Bronchial epithelial cell (primary cell): ENCODE measurements at regions not wholly inside any gene's neighbourhood (a gene's known extent, or its start where the extent isn't known, plus 50 kb on each side); places are given as distances from the start of the nearest gene placed in this dataset.

ENCODE experiments used
- DNase-seq: peaks from one replicate; pipeline ENCODE4 v3.0.0-alpha.2; 2010; ENCODE audit warnings: low read depth
- FAIRE-seq: peaks from 2 replicates; lab custom pipeline; 2011; peaks lifted over from hg19 to GRCh38; lab: Jason Lieb, UNC
- H3K27me3 ChIP-seq: 2 replicates; pipeline ENCODE4 v1.5.1; 2011; ENCODE audit warnings: low read length; ENCODE audit not compliant: control insufficient read depth, insufficient read depth
- H3K36me3 ChIP-seq: 2 replicates; pipeline ENCODE4 v1.5.1; 2011; ENCODE audit warnings: low read length; ENCODE audit not compliant: control insufficient read depth, insufficient read depth
- H3K4me3 ChIP-seq: 2 replicates; pipeline ENCODE4 v1.5.1; 2011; ENCODE audit warnings: mild to moderate bottlenecking, low read depth, low read length, control low read depth
- CTCF ChIP-seq: IDR thresholded peaks from 2 replicates; pipeline ENCODE4 v1.5.1; 2011; ENCODE audit warnings: mild to moderate bottlenecking, moderate library complexity, low read length, control low read depth, inconsistent platforms; ENCODE audit not compliant: insufficient read depth, severe bottlenecking

DNA sequence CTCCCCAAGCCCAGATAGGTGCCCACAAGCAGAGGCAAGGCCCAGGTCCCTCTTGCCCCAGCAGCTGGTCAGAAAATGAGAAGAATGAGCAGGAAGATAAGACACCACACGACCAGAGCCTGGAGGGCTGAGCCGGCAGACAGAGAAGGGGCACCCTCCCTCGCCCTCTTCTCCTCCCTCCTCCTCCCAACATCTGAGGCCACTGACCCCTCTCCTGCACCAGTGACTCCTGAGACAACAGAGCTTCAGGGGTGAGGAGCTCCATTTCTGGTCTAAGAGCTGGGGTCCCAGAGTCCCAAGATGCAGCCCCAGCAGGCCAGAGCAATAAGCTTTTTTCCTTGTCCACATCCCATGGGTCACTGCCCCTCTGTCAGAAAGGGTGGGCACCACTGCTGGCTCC, 159.2 kb downstream of the TRIM29 start:
- Histone ChIP-seq H3K36me3 (no peaks in the 10 kb centered on the region), H3K27me3 (peaks cover 13% of the 10 kb centered on the region), H3K4me3 (no peak overlapping the region)
- no peak for DNase-seq
- no peak for TF ChIP-seq CTCF
- FAIRE-seq, result no peak

GRCh38 chr11:119977881-119978280, 160.0 kb downstream of the TRIM29 start:
- no peak overlapping the region for H3K4me3 ChIP-seq
- DNase-seq (no peak), FAIRE-seq (no peak)
- TF ChIP-seq CTCF, result no peak
- no peaks in the 10 kb centered on the region for H3K36me3 ChIP-seq
- H3K27me3 ChIP-seq, result peaks cover 11% of the 10 kb centered on the region

- TF ChIP-seq CTCF, result no peak
- no peaks in the 10 kb centered on the region for H3K36me3 ChIP-seq
- DNase-seq, result no peak
- H3K4me3 ChIP-seq, result no peak overlapping the region
- no peak for FAIRE-seq
- H3K27me3 ChIP-seq, result peaks cover 10% of the 10 kb centered on the region
These were observed 160.4 kb downstream of the TRIM29 start for GRCh38 chr11:119977561-119977860.

DNA sequence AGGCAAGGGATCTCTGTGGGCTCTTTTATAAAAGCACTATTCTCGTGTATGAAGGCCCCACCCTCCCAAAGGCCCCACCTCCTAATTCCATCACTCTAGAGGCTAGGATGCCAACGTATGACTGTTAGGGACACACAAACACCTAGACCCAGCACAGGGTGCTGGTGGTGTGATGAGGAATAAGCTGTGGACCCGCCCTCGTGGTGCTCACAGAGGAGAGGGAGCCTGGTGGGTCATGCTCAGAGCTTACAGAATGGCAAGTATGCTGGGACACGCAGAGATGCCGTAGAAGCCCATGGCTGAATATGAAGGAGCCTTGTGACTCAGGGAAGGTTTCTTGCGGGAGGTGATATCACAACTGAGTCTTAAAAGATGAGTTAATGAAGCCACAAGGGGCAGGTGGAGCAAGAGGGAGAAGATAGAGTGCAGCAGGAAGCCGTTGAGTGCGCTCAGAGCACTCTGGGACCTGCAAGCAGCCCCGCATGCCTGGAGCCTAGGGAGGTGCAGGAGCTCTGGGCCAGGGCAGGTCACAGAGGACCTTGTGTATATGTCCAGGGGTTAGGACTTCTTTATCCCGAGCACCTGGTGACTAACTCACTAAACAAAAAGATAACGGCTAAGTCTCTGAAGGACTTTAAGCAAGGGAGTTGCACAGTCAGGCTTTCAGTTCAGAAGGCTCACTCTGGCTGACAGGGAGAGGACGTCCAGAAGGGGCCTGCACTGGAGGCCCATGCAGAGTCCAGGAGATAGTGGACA, 160.9 kb downstream of the TRIM29 start:
- Histone ChIP-seq H3K4me3 (no peak overlapping the region), H3K27me3 (peaks cover 9% of the 10 kb centered on the region), H3K36me3 (no peaks in the 10 kb centered on the region)
- no peak for DNase-seq
- TF ChIP-seq CTCF, result no peak
- FAIRE-seq, result no peak

- no peak for DNase-seq
- TF ChIP-seq CTCF, result no peak
- H3K36me3 ChIP-seq, result no peaks in the 10 kb centered on the region
- H3K4me3 ChIP-seq, result no peak overlapping the region
- H3K27me3 ChIP-seq, result peaks cover 4% of the 10 kb centered on the region
- FAIRE-seq, result no peak
These were observed 162.3 kb downstream of the TRIM29 start for GRCh38 chr11:119975561-119976152.

DNA sequence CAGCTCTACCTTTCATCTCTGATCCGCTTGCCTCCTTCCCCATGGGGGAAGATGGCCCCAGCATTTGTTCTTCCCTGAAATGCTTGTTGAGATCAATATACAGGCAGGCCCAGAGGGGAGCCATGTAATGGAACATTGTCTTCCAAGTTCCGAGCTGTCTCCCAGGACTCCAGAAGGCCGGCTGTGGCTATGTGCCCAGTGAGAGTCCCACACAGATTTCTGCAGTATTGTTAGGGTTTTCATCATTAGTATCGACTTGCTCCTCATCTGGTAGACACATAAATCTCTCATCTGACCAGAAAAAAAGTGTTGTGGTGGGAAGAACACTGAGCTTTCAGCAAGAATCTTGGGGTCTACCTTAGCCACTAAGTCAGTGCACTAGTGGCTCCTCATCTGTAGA, 163.4 kb downstream of the TRIM29 start:
- no peaks in the 10 kb centered on the region for H3K36me3 ChIP-seq
- no peak overlapping the region for H3K4me3 ChIP-seq
- no peak for TF ChIP-seq CTCF
- no peak for DNase-seq
- no peak for FAIRE-seq
- peaks cover 2% of the 10 kb centered on the region for H3K27me3 ChIP-seq
